ENCODE measurements at regions not wholly inside any gene's neighbourhood (a gene's known extent, or its start where the extent isn't known, plus 50 kb on each side); places are given as distances from the start of the nearest gene placed in this dataset.

- TF ChIP-seq CTCF (conservative IDR thresholded peaks at IDR 0.05; ENCODE audit: low read length) (no peak), EZH2phosphoT487 (IDR thresholded peaks at IDR 0.05; ENCODE audit: borderline replicate concordance, low read depth, low read length) (no peak)
Observed at GRCh38 chr11:105219670-105220069, 80.1 kb upstream of the CARD18 start.

Measured in OCI-LY7 (cell line).